OCI-LY3 (cell line): ENCODE measurements at regions not wholly inside any gene's neighbourhood (a gene's known extent, or its start where the extent isn't known, plus 50 kb on each side); places are given as distances from the start of the nearest gene placed in this dataset.

Experiments used
- CTCF ChIP-seq: fragments of 200-600, 300-600 bp; sonication (generic); IDR thresholded peaks from 2 replicates; pipeline ENCODE4 v1.5.1; 2014; ENCODE audit warnings: antibody characterized with exemption, low read length, low read depth
- EZH2phosphoT487 ChIP-seq: fragments of 200-600 bp; shearing (Covaris generic); IDR thresholded peaks from 2 replicates; pipeline ENCODE4 v1.6.1; 2018; ENCODE audit warnings: antibody characterized with exemption, mixed run types, low read depth

GRCh38 chr2:118529908-118530599 lies 317.4 kb downstream of the EN1 start:
- TF ChIP-seq CTCF (no peak), EZH2phosphoT487 (no peak)
